GM21786 (cell line): ENCODE measurements at regions not wholly inside any gene's neighbourhood (a gene's known extent, or its start where the extent isn't known, plus 50 kb on each side); places are given as distances from the start of the nearest gene placed in this dataset.

Source experiments
- ATAC-seq: cut with Tn5 transposase; IDR thresholded peaks from one replicate; pipeline ENCODE4 v1.9.1; 2021; ENCODE audit not compliant: unreplicated experiment

DNA sequence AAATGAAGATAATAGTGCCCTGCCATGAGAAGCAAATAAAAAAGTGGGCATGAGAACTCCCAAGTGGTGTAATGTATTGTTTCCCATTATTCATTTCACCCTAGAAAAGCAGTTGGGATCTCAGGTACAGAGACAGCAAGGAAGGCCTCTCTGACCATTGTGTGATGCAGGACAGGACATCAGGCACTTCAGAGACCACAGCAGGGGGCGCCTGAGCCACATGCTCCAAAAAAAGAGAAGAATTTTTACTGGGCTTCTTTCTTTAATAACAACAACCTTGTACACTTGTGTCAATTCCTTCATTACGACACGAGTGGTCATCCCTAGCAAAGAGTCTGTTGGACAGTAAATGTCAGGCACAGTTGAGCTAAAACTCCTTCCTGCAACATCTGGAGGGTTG is 533.3 kb downstream of the OMA1 start:
- ATAC-seq, result no peak

DNA sequence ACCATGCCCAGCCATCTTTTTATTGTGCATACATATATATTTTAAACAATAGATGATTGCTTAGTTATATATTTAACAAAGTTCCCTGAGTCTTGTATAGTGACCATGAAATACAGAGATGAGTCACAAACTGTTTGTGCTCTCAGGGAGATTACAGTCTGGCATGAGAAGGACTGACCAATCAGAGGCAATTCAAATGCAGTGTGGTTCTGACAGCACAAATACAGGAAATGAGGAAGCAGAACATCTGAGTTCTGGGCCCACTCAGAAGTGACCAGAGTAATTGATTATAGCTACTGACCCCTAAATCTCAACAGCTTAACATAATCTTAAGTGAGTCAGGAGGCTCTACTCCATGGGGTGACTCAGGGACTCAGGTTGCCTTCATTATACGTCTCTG is 534.5 kb downstream of the OMA1 start:
- no peak for ATAC-seq

DNA sequence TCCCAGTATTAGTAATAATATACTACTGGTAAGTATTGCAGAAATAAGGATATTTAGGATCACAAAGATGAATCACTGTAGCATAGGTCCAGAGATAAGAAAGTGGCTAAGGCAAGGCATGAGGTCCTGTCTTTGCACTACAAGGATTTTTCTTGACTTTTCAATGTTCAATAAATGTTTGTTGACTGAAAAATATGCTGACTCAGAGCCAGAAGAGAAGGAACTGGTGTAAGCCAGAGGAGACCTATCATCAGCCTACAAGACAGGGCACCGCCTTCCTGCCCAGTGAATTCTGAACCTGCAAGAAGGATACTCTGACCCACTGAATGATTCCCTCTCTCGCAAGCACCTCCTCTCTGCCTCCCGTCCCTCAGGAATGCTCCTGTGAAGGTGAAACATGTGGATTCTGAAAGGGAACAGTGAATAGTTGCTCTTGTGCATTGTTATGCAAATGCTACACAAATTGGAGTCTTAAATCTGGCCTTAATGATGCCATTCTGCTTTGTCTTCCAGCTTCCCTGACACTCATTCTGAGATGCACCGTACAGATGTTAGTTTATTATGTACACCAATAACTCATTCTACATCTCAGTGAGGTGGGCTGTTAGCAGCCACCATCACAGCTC is 540.0 kb downstream of the OMA1 start:
- no peak for ATAC-seq

- no peak for ATAC-seq
These were observed 541.3 kb downstream of the OMA1 start for GRCh38 chr1:58005212-58005611.

GRCh38 chr1:58003988-58004387 is 542.5 kb downstream of the OMA1 start:
- no peak for ATAC-seq

- no peak for ATAC-seq
These were observed 543.5 kb downstream of the OMA1 start for GRCh38 chr1:58003059-58003458.

- no peak for ATAC-seq
These were observed 545.7 kb downstream of the OMA1 start for GRCh38 chr1:58000821-58001220.

GRCh38 chr1:58000116-58000515 is 546.4 kb downstream of the OMA1 start:
- ATAC-seq, result no peak

DNA sequence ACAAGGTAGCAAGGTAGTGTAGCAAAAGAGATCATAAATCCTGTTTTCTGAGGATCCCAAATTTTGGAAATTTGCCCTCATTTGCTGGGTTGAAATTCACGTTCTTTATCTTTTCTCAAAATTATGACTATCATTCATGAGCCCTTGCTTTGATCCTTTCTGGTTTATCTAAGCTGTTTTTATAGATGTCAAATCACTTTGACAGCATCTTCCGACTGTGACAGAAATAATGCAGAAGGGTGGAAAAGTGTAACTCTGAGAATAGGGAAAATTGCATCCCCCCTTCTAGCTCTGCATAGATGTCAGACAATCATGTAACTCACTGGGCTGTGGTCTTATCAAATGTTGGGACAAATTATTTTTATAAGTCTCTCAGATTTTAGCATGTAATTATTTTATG is 550.1 kb downstream of the OMA1 start:
- ATAC-seq, result no peak

DNA sequence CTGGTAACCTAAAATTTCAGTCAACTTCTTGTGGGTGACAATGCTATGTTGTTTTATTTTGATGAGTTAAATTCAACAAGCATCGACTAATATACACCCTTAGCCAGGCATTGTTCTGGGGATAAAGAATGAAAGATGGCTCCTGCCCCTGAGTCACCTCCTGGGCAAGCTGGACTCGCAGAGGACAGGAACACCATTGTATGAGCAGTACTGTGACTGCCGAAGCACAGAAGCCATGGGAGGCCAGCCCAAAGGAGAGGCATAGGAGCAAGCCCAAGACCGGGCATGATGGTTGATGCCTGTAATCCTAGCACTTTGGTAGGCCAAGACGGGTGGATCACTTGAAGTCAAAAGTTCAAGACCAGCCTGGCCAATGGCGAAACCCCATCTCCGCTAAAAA is 555.2 kb downstream of the OMA1 start:
- ATAC-seq, result no peak

DNA sequence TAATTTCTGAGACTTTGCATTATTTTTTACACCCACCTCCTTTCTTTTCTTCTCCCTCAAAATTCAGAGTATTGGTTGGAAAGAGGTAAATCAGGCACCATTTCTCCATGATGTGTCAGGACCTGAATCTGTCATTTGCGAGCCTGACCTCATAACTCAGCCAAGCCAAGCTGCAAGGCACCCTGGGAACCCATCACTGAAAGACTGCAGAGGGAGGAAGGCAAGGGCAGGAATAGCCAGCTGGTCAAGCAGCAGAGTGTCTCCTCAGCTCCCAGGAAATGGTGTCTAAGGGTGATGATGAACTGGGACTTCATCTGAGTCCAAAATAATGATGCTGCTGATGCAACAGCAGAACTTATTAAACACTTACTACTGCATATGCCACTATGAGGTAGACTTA is 556.6 kb downstream of the OMA1 start:
- no peak for ATAC-seq

DNA sequence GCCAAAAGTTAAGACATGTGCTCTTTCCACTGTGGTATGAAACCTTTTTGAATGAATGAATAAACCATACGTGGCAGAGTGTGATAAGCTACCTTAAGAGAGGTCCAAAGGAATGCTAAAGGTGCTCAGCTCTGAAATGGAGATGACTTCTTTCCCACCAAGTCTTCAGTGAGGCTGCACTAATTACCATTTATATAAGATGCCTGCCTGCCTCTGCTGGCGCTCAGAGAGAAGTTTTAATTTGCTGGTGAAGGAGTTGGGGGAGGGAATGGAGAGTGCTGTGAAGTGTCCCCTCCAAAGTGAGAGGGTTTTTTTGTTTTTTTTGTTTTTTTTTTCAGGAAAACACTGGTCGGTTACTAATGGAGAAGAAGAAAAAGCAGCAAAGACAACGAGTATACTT is 559.0 kb downstream of the OMA1 start:
- no peak for ATAC-seq

GRCh38 chr1:57986432-57986831 is 560.1 kb downstream of the OMA1 start:
- ATAC-seq, result peak; percentile 82

- no peak for ATAC-seq
These were observed 560.4 kb upstream of the DAB1 start for GRCh38 chr1:57984277-57984676.

- no peak for ATAC-seq
These were observed 559.6 kb upstream of the DAB1 start for GRCh38 chr1:57983441-57983840.

DNA sequence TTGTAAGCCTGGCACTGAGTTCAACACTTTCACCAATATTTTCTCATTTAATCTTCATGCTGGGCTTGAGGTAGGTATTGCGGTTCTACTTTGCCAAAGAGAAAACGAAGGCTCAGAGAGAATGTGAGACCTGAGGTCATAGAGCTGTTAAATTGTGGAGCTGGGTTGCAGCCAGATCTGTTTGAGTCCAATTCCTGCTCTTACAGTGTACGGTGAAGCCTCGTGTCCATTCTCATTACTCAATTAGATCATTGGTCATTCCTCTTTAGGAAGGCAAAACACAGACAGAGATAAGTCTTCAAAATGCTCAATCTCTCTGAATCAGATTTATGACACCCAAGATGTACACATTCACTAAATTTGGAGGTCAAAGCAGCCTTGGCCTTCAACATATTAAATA is 559.0 kb upstream of the DAB1 start:
- no peak for ATAC-seq

GRCh38 chr1:57976216-57976615 is 552.4 kb upstream of the DAB1 start:
- no peak for ATAC-seq

DNA sequence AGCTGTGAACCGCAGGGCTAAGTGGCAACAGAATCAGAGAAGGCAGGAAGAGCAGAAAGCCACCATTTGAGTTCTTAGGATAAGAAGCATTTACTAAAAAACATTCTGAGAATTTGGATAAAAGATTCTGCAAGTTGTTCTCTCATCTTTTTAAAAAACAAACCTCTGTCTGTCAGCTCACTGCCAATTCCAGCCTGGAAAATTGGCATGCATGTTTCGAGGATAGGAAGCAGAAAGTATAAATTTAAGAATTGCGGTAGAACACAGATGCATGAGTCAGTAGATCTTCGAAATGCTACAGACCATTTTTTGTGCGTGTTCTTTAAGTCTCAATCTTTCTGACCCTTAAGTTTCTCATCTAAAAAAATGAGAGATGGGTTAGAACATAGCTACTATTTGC is 544.5 kb upstream of the DAB1 start:
- ATAC-seq, result no peak

- no peak for ATAC-seq
These were observed 543.0 kb upstream of the DAB1 start for GRCh38 chr1:57966751-57967406.

DNA sequence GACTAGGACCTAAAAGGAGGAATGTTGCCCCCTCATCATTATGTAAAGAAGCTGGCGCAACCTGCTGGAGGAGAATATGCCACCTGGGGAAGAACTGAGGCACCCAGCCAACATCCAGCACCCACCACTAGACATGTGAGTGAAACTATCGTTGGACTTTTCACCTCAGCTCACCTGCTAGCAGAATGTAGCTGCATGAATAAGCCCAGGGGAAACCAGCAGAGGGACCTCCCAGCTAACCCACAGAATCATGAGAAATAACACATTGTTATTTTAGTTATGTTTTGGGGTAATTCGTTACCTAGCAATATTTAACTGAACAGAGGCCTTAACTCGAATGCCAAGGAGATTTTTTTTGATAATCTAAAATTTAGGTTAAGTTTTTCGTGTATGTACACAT is 542.5 kb upstream of the DAB1 start:
- ATAC-seq, result no peak

DNA sequence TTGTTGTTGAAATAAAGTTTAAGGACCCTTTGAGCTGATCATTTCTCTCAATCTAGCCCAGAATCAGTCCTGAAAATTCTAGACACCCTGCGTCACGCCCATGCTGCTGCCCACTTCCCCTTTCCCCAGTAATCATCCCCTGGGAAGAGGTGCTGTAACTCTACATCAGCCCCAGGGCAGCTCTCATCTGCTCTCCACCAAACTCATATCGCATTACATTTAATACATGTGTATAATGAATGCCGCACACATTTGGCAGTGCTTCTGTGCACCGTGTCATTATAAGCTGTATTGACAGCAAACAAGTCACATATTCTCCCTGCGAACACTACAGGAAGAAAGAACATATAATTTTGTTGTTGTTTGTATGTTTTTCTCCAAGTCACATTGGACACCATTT is 539.7 kb upstream of the DAB1 start:
- no peak for ATAC-seq

- ATAC-seq, result no peak
These were observed 535.8 kb upstream of the DAB1 start for GRCh38 chr1:57959531-57960241.
